Liver (tissue), 8 donors: ENCODE measurements at regions not wholly inside any gene's neighbourhood (a gene's known extent, or its start where the extent isn't known, plus 50 kb on each side); places are given as distances from the start of the nearest gene placed in this dataset.
"Not testable (repeated sequence)": the region's sequence is repeated elsewhere in the genome, so short reads cannot be mapped to it uniquely, and the experiment has no call there.

Experiments used
- DNase-seq: peaks from one replicate; pipeline ENCODE4 v3.0.0-alpha.2; 2017; ENCODE audit warnings: low spot score
- H3K27ac ChIP-seq, 2 donors: one replicate each; pipeline ENCODE4 v1.7.0; 2013; ENCODE audit warnings: inconsistent platforms in 2 of 2, low read length in 2 of 2, control low read depth in 1 of 2, low read depth in 1 of 2, mild to moderate bottlenecking in 1 of 2
- H3K27me3 ChIP-seq, 4 donors: one replicate each; pipeline versions ENCODE4 v1.6.1 to v1.7.0; 2013; ENCODE audit warnings: low read length in 3 of 4, inconsistent platforms in 1 of 4, mild to moderate bottlenecking in 1 of 4, moderate library complexity in 1 of 4; ENCODE audit not compliant: control insufficient read depth in 4 of 4, insufficient read depth in 4 of 4
- H3K36me3 ChIP-seq, 4 donors: one replicate each; pipeline versions ENCODE4 v1.6.1 to v1.7.0; 2013; ENCODE audit warnings: low read length in 3 of 4, mild to moderate bottlenecking in 3 of 4, low read depth in 1 of 4, moderate library complexity in 1 of 4; ENCODE audit not compliant: control insufficient read depth in 4 of 4, insufficient read depth in 3 of 4
- H3K4me1 ChIP-seq, 4 donors: one replicate each; pipeline versions ENCODE4 v1.6.1 to v1.7.0; 2013; ENCODE audit warnings: low read length in 3 of 4, mild to moderate bottlenecking in 3 of 4, moderate library complexity in 1 of 4; ENCODE audit not compliant: control insufficient read depth in 4 of 4, insufficient read depth in 4 of 4
- H3K4me3 ChIP-seq, 3 donors: one replicate each; pipeline versions ENCODE4 v1.6.1 to v1.7.0; 2013; ENCODE audit warnings: low read length in 3 of 3, control low read depth in 1 of 3, low read depth in 1 of 3, mild to moderate bottlenecking in 1 of 3
- H3K9ac ChIP-seq, 2 donors: one replicate each; pipeline ENCODE4 v1.7.0; 2013; ENCODE audit warnings: low read length in 2 of 2, mild to moderate bottlenecking in 2 of 2, moderate library complexity in 2 of 2, control low read depth in 1 of 2, low read depth in 1 of 2
- H3K9me3 ChIP-seq, 4 donors: one replicate each; pipeline versions ENCODE4 v1.6.1 to v1.7.0; 2013; ENCODE audit warnings: low read length in 3 of 4; ENCODE audit not compliant: control insufficient read depth in 4 of 4
- CTCF ChIP-seq: fragments of 150-350 bp; IDR thresholded peaks from 2 replicates; pipeline ENCODE4 v1.5.1; 2017; ENCODE audit warnings: improper control_type of control experiment, low read depth, low read length; ENCODE audit not compliant: missing input control
- EGR1 ChIP-seq, 2 donors: IDR thresholded peaks; 2 replicates each; pipeline ENCODE4 v1.6.1; 2016 to 2018; ENCODE audit warnings: antibody characterized with exemption in 2 of 2, low read depth in 2 of 2
- FOXA1 ChIP-seq: IDR thresholded peaks from 2 replicates; pipeline ENCODE4 v1.6.1; 2016; ENCODE audit warnings: antibody characterized with exemption
- FOXA2 ChIP-seq: IDR thresholded peaks from 2 replicates; pipeline ENCODE4 v1.6.1; 2016; ENCODE audit warnings: antibody characterized with exemption
- GABPA ChIP-seq, 2 donors: IDR thresholded peaks in 1 of 2; conservative IDR thresholded peaks in 1 of 2; 2 replicates each; pipeline ENCODE4 v1.6.1; 2016; ENCODE audit warnings: antibody characterized with exemption in 2 of 2, mild to moderate bottlenecking in 1 of 2, moderate library complexity in 1 of 2
- HNF4A ChIP-seq, 2 donors: conservative IDR thresholded peaks; 2 replicates each; pipeline ENCODE4 v1.6.1; 2016; ENCODE audit warnings: antibody characterized with exemption in 2 of 2, mild to moderate bottlenecking in 2 of 2
- HNF4G ChIP-seq: IDR thresholded peaks from 2 replicates; pipeline ENCODE4 v1.6.1; 2016; ENCODE audit warnings: antibody characterized with exemption
- JUND ChIP-seq, 2 donors: IDR thresholded peaks; 2 replicates each; pipeline ENCODE4 v1.6.1; 2016; ENCODE audit warnings: antibody characterized with exemption in 2 of 2
- NR2F2 ChIP-seq: IDR thresholded peaks from 2 replicates; pipeline ENCODE4 v1.6.1; 2016; ENCODE audit warnings: antibody characterized with exemption
- RXRA ChIP-seq, 2 donors: IDR thresholded peaks; 2 replicates each; pipeline ENCODE4 v1.6.1; 2017 to 2018; ENCODE audit warnings: antibody characterized with exemption in 2 of 2, mild to moderate bottlenecking in 1 of 2
- SP1 ChIP-seq: IDR thresholded peaks from 2 replicates; pipeline ENCODE4 v1.6.1; 2018; ENCODE audit warnings: antibody characterized with exemption, mild to moderate bottlenecking
- TAF1 ChIP-seq: conservative IDR thresholded peaks from 2 replicates; pipeline ENCODE4 v1.6.1; 2016; ENCODE audit warnings: antibody characterized with exemption, mild to moderate bottlenecking
- YY1 ChIP-seq: IDR thresholded peaks from 2 replicates; pipeline ENCODE4 v1.6.1; 2016; ENCODE audit warnings: antibody characterized with exemption, mild to moderate bottlenecking
- ZBTB33 ChIP-seq: IDR thresholded peaks from 2 replicates; pipeline ENCODE4 v1.6.1; 2016; ENCODE audit warnings: antibody characterized with exemption
- WGBS: extraction: QIAGEN DNeasy Blood & Tissue Kit; methylation state at CpG from one replicate; pipeline ENCODE4 v1.1.7; 2013; 5-methylcytosine and 5-hydroxymethylcytosine counted together
- TF ChIP-seq, protein P1 (sequence below): IDR thresholded peaks from 2 replicates; pipeline ENCODE4 v1.6.1; 2016; ENCODE audit warnings: antibody characterized with exemption, mild to moderate bottlenecking
- TF ChIP-seq, protein P2 (sequence below): IDR thresholded peaks from 2 replicates; pipeline ENCODE4 v1.6.1; 2016; ENCODE audit warnings: antibody characterized with exemption
- TF ChIP-seq, protein P3 (sequence below): IDR thresholded peaks from 2 replicates; pipeline ENCODE4 v1.6.1; 2016; ENCODE audit warnings: antibody characterized with exemption
- donor health status: healthy.
- donor health status: healthy.
- donor health status: healthy.
- donor health status: healthy.
- donor health status: healthy.

- TF ChIP-seq, protein P1, sequence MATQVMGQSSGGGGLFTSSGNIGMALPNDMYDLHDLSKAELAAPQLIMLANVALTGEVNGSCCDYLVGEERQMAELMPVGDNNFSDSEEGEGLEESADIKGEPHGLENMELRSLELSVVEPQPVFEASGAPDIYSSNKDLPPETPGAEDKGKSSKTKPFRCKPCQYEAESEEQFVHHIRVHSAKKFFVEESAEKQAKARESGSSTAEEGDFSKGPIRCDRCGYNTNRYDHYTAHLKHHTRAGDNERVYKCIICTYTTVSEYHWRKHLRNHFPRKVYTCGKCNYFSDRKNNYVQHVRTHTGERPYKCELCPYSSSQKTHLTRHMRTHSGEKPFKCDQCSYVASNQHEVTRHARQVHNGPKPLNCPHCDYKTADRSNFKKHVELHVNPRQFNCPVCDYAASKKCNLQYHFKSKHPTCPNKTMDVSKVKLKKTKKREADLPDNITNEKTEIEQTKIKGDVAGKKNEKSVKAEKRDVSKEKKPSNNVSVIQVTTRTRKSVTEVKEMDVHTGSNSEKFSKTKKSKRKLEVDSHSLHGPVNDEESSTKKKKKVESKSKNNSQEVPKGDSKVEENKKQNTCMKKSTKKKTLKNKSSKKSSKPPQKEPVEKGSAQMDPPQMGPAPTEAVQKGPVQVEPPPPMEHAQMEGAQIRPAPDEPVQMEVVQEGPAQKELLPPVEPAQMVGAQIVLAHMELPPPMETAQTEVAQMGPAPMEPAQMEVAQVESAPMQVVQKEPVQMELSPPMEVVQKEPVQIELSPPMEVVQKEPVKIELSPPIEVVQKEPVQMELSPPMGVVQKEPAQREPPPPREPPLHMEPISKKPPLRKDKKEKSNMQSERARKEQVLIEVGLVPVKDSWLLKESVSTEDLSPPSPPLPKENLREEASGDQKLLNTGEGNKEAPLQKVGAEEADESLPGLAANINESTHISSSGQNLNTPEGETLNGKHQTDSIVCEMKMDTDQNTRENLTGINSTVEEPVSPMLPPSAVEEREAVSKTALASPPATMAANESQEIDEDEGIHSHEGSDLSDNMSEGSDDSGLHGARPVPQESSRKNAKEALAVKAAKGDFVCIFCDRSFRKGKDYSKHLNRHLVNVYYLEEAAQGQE = no peak
- TF ChIP-seq FOXA1 = no peak
Observed at GRCh38 chr1:197987294-197987693, 70.1 kb downstream of the LHX9 start (continued).

- H3K4me3 ChIP-seq, H3K27me3 ChIP-seq, H3K9ac ChIP-seq, H3K9me3 ChIP-seq, DNase-seq, H3K36me3 ChIP-seq, H3K27ac ChIP-seq, H3K4me1 ChIP-seq: not testable (repeated sequence)
- 98% methylated on average over 7 of the region's 7 CpGs for WGBS
Observed at GRCh38 chr1:197988581-197988980, 71.4 kb downstream of the LHX9 start.

DNA sequence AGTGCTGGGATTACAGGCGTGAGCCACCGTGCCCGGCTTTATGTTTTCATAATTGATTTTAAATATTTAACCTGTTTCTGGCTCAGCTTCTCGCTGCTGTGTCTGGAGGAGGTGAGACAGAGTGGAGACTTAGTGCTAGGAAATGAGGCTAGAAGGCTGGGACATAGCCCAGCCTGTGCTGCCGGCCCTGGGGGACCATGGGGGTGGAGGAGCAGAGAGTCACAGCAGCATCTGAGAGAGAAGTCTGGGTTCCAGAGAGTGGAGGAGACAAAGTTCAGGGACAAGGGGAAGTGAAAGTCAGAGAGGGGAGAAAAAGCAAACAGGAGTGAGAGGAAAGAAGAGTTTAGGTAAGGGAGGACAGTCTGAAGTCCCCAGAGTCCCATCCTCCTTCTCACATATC is 71.9 kb downstream of the LHX9 start:
- Histone ChIP-seq H3K9ac (no peak overlapping the region), H3K27ac (no peak overlapping the region), H3K27me3 (no peaks in the 10 kb centered on the region), H3K36me3 (no peaks in the 10 kb centered on the region), H3K4me1 (peaks cover 0 to 1% (median under 1%) of the 10 kb centered on the region in 4 donors), H3K9me3 (no peaks in the 10 kb centered on the region), H3K4me3 (no peak overlapping the region)
- WGBS = 81% methylated on average over 5 of the region's 5 CpGs
- no peak for TF ChIP-seq FOXA1
- no peak for TF ChIP-seq HNF4A (conservative IDR thresholded peaks at IDR 0.05)
- TF ChIP-seq ZBTB33 = no peak
- no peak for TF ChIP-seq SP1
- no peak for TF ChIP-seq TAF1
- TF ChIP-seq EGR1 (IDR thresholded peaks at IDR 0.05; ENCODE audit: low read depth in 2 of 2) = no peak
- no peak for TF ChIP-seq RXRA (IDR thresholded peaks at IDR 0.05)
- no peak for TF ChIP-seq FOXA2
- TF ChIP-seq JUND (IDR thresholded peaks at IDR 0.05) = no peak
- no peak for DNase-seq

DNA sequence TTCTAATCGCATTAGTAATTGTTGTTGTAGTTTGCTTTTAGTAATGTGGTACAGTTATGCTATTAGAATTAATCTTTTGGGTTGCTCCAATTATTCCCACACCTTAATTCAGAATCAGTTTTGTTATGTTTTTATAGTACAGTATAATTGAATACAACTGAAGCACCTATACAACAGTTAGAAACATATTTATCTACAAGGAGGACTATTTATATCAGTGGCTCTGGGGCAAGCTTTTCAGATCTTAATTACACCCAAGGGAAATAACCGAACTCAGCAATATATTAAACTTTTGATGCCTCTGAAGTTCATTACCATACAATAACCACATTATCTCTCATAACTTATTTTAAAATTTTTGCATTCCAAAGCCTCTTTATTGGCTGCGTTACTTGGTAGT is 74.4 kb downstream of the LHX9 start:
- Histone ChIP-seq H3K9ac (no peak overlapping the region), H3K4me3 (no peak overlapping the region), H3K36me3 (no peaks in the 10 kb centered on the region), H3K9me3 (no peaks in the 10 kb centered on the region), H3K27ac (no peak overlapping the region), H3K4me1 (peaks cover 6 to 16% (median 12%) of the 10 kb centered on the region in 4 donors), H3K27me3 (no peaks in the 10 kb centered on the region)
- 92% methylated on average over 3 of the region's 3 CpGs for WGBS
- DNase-seq = no peak
- TF ChIP-seq JUND (IDR thresholded peaks at IDR 0.05) (no peak), EGR1 (IDR thresholded peaks at IDR 0.05; ENCODE audit: low read depth in 2 of 2) (no peak), YY1 (no peak), TAF1 (no peak), FOXA1 (no peak), RXRA (IDR thresholded peaks at IDR 0.05) (no peak), HNF4A (conservative IDR thresholded peaks at IDR 0.05) (no peak), ZBTB33 (no peak), FOXA2 (no peak), NR2F2 (no peak), HNF4G (no peak), CTCF (no peak), SP1 (no peak), GABPA (IDR thresholded peaks at IDR 0.05 in 1 of 2, conservative IDR thresholded peaks at IDR 0.05 in 1 of 2) (no peak)
- TF ChIP-seq, protein P2, sequence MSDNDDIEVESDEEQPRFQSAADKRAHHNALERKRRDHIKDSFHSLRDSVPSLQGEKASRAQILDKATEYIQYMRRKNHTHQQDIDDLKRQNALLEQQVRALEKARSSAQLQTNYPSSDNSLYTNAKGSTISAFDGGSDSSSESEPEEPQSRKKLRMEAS = no peak
- TF ChIP-seq, protein P3, sequence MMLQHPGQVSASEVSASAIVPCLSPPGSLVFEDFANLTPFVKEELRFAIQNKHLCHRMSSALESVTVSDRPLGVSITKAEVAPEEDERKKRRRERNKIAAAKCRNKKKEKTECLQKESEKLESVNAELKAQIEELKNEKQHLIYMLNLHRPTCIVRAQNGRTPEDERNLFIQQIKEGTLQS = no peak
